ENCODE measurements at regions not wholly inside any gene's neighbourhood (a gene's known extent, or its start where the extent isn't known, plus 50 kb on each side); places are given as distances from the start of the nearest gene placed in this dataset.

- TF ChIP-seq THRAP3 (IDR thresholded peaks at IDR 0.05; ENCODE audit: borderline replicate concordance) (no peak), NCOA1 (IDR thresholded peaks at IDR 0.05; ENCODE audit: low read depth) (no peak), CCAR2 (IDR thresholded peaks at IDR 0.05; ENCODE audit: low read depth, low read length) (no peak), NFYB (IDR thresholded peaks at IDR 0.05; ENCODE audit: extremely low read depth, insufficient read length) (no peak), ZNF408 (CRISPR knock-in tag; IDR thresholded peaks at IDR 0.05; ENCODE audit: low read depth) (no peak), ZBTB12 (CRISPR knock-in tag; IDR thresholded peaks at IDR 0.05) (no peak)
- TF ChIP-seq, protein P1, sequence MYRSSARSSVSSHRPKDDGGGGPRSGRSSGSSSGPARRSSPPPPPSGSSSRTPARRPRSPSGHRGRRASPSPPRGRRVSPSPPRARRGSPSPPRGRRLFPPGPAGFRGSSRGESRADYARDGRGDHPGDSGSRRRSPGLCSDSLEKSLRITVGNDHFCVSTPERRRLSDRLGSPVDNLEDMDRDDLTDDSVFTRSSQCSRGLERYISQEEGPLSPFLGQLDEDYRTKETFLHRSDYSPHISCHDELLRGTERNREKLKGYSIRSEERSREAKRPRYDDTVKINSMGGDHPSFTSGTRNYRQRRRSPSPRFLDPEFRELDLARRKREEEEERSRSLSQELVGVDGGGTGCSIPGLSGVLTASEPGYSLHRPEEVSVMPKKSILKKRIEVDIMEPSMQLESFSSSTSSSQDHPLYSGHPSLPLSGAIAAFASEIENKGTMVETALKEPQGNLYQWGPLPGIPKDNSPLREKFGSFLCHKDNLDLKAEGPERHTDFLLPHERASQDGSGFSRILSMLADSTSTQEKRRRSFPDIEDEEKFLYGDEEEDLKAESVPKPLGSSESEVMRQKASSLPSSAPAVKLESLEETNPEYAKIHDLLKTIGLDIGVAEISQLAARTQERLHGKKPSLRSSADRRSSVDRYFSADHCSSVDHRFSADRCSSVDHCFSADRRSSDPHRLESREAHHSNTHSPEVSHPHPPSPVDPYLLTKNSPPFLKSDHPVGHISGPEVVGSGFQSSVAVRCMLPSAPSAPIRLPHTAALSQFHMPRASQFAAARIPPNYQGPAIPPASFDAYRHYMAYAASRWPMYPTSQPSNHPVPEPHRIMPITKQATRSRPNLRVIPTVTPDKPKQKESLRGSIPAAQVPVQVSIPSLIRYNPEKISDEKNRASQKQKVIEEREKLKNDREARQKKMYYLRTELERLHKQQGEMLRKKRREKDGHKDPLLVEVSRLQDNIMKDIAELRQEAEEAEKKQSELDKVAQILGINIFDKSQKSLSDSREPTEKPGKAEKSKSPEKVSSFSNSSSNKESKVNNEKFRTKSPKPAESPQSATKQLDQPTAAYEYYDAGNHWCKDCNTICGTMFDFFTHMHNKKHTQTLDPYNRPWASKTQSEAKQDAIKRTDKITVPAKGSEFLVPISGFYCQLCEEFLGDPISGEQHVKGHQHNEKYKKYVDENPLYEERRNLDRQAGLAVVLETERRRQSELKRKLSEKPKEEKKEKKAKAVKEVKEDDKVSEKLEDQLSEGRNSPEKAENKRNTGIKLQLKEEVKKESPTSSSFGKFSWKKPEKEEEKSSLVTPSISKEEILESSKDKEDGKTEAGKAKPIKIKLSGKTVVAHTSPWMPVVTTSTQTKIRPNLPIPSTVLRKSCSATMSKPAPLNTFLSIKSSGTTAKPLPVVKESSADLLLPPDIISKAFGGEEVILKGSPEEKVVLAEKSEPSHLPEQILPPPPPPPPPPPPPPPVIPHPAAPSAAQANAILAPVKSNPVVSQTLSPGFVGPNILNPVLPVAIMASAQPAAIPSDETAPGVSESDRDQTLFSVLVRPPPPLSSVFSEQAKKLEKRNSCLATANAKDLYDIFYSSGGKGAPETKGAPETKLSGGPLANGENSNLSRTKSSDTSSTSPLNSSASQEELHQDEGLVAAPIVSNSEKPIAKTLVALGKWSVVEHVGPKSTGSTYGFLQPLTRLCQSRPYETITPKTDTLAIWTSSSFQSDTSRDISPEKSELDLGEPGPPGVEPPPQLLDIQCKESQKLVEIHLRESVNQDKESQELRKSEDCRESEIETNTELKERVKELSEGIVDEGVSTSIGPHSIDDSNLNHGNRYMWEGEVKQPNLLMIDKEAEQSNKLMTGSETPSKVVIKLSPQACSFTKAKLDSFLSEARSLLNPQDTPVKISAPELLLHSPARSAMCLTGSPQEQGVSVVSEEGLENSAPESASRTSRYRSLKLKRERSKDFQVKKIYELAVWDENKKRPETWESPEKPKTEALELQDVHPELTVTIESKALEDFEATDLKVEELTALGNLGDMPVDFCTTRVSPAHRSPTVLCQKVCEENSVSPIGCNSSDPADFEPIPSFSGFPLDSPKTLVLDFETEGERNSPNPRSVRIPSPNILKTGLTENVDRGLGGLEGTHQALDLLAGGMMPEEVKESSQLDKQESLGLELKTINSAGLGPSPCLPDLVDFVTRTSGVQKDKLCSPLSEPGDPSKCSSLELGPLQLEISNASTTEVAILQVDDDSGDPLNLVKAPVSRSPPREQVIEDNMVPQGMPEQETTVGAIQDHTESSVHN (IDR thresholded peaks at IDR 0.05; ENCODE audit: borderline replicate concordance in 1 of 2, low read depth in 1 of 2) = no peak
- TF ChIP-seq, protein P2, sequence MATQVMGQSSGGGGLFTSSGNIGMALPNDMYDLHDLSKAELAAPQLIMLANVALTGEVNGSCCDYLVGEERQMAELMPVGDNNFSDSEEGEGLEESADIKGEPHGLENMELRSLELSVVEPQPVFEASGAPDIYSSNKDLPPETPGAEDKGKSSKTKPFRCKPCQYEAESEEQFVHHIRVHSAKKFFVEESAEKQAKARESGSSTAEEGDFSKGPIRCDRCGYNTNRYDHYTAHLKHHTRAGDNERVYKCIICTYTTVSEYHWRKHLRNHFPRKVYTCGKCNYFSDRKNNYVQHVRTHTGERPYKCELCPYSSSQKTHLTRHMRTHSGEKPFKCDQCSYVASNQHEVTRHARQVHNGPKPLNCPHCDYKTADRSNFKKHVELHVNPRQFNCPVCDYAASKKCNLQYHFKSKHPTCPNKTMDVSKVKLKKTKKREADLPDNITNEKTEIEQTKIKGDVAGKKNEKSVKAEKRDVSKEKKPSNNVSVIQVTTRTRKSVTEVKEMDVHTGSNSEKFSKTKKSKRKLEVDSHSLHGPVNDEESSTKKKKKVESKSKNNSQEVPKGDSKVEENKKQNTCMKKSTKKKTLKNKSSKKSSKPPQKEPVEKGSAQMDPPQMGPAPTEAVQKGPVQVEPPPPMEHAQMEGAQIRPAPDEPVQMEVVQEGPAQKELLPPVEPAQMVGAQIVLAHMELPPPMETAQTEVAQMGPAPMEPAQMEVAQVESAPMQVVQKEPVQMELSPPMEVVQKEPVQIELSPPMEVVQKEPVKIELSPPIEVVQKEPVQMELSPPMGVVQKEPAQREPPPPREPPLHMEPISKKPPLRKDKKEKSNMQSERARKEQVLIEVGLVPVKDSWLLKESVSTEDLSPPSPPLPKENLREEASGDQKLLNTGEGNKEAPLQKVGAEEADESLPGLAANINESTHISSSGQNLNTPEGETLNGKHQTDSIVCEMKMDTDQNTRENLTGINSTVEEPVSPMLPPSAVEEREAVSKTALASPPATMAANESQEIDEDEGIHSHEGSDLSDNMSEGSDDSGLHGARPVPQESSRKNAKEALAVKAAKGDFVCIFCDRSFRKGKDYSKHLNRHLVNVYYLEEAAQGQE (IDR thresholded peaks at IDR 0.05; ENCODE audit: borderline replicate concordance) = no peak
- TF ChIP-seq, protein P2 (CRISPR knock-in tag; IDR thresholded peaks at IDR 0.05; ENCODE audit: low read depth) = no peak
Measured at GRCh38 chr2:107202962-107203591, 317.1 kb upstream of the ST6GAL2 start (continued).

All from K562 (cell line).